ENCODE measurements at regions not wholly inside any gene's neighbourhood (a gene's known extent, or its start where the extent isn't known, plus 50 kb on each side); places are given as distances from the start of the nearest gene placed in this dataset.

DNA sequence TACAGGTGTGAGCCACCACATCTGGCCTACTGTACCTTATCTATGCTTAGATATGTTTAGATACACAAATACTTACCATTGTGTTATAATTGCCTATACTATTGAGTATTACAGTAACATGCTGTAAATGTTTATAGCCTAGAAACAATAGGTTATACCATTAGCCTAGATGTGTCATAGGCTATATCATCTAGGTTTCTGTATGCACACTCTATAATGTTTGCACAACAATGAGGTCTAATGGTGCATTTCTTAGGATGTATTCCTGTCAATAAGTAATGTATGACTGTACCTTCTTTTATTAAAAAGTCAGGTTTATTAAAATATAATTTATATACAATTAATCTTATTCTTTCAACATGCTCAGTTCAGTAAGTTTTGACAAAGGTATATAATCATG, 683.1 kb downstream of the LRRC70 start:
- TF ChIP-seq, protein P1, sequence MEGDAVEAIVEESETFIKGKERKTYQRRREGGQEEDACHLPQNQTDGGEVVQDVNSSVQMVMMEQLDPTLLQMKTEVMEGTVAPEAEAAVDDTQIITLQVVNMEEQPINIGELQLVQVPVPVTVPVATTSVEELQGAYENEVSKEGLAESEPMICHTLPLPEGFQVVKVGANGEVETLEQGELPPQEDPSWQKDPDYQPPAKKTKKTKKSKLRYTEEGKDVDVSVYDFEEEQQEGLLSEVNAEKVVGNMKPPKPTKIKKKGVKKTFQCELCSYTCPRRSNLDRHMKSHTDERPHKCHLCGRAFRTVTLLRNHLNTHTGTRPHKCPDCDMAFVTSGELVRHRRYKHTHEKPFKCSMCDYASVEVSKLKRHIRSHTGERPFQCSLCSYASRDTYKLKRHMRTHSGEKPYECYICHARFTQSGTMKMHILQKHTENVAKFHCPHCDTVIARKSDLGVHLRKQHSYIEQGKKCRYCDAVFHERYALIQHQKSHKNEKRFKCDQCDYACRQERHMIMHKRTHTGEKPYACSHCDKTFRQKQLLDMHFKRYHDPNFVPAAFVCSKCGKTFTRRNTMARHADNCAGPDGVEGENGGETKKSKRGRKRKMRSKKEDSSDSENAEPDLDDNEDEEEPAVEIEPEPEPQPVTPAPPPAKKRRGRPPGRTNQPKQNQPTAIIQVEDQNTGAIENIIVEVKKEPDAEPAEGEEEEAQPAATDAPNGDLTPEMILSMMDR (IDR thresholded peaks at IDR 0.05) = no peak
- intact Hi-C loops (cut with DNase I; ENCODE audit: low total_unique reads) = no loop called here
- no peak for DNase-seq
- H3K27ac ChIP-seq = no peak overlapping the region
- H3K27me3 ChIP-seq = no peaks in the 10 kb centered on the region
- no peaks in the 10 kb centered on the region for H3K36me3 ChIP-seq
- no peak overlapping the region for H3K4me3 ChIP-seq
- H3K4me1 ChIP-seq = no peaks in the 10 kb centered on the region
- no peaks in the 10 kb centered on the region for H3K9me3 ChIP-seq

DNA sequence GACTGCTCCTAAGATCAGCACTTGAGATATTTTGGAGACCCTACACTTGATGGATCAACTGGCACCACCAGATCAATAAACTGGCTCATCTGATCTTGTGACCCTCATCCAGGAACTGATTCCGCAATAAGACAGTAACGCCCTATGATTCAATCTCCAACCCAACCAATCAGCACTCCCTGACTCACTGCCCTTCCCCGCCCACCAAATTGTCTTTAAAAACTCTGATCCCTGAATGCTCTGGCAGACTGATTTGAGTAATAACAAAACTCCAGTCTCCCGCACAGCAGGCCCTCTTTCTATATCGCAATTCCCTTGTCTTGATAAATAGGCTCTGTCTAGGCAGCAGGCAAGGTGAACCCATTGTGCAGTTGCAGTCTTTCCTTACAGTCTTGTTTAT, 677.0 kb downstream of the LRRC70 start:
- TF ChIP-seq, protein P1 (IDR thresholded peaks at IDR 0.05) = no peak
- no peak overlapping the region for H3K27ac ChIP-seq
- H3K36me3 ChIP-seq = no peaks in the 10 kb centered on the region
- no peaks in the 10 kb centered on the region for H3K27me3 ChIP-seq
- intact Hi-C loops (cut with DNase I; ENCODE audit: low total_unique reads) = no loop called here
- H3K4me1 ChIP-seq = no peaks in the 10 kb centered on the region
- H3K9me3 ChIP-seq = no peaks in the 10 kb centered on the region
- H3K4me3 ChIP-seq = no peak overlapping the region
- DNase-seq = no peak

DNA sequence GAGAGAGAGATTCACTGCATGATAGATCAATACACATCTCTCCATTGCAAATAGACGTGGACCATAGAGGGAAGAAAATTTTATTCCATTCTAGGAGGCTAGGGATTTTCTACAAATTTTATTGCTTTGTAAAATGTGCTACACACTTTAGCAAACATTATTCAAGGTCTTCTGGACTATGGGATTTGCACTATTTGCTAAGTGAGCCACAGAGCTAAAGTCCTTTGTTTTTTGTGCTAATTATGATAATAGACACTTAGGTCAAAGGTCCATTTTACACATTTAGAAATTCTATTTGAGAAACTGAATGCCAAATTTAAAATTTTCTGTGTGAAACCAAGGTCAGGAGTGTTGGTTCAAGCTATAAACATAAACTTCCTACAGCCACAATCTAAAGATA, 672.3 kb downstream of the LRRC70 start:
- Histone ChIP-seq H3K9me3 (no peaks in the 10 kb centered on the region), H3K4me1 (no peaks in the 10 kb centered on the region), H3K27me3 (no peaks in the 10 kb centered on the region), H3K27ac (no peak overlapping the region), H3K4me3 (no peak overlapping the region), H3K36me3 (no peaks in the 10 kb centered on the region)
- DNase-seq = no peak
- intact Hi-C loops (cut with DNase I; ENCODE audit: low total_unique reads) = no loop called here
- TF ChIP-seq, protein P1 (IDR thresholded peaks at IDR 0.05) = no peak

DNA sequence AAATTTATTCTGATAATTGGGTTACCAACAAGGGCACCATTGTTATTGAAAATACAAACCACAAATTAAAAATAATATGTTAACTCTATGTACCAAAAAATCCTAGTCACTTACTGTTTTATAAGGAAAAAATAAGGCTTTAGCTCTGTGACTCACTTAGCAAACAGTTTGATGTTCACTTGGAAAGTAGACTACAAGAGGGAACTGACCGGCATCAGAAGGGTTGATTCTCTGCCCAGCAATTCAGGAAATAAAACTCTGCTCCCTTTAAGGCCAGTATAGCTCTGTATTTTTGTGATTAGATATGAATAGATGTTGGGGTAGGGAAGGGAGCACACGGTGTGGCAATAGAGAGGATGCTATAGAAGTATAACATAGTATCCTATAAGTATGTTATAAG, 671.3 kb downstream of the LRRC70 start:
- no peaks in the 10 kb centered on the region for H3K9me3 ChIP-seq
- intact Hi-C loops (cut with DNase I; ENCODE audit: low total_unique reads) = no loop called here
- H3K27ac ChIP-seq = no peak overlapping the region
- DNase-seq = no peak
- TF ChIP-seq, protein P1 (IDR thresholded peaks at IDR 0.05) = no peak
- H3K36me3 ChIP-seq = no peaks in the 10 kb centered on the region
- no peak overlapping the region for H3K4me3 ChIP-seq
- no peaks in the 10 kb centered on the region for H3K4me1 ChIP-seq
- no peaks in the 10 kb centered on the region for H3K27me3 ChIP-seq

DNA sequence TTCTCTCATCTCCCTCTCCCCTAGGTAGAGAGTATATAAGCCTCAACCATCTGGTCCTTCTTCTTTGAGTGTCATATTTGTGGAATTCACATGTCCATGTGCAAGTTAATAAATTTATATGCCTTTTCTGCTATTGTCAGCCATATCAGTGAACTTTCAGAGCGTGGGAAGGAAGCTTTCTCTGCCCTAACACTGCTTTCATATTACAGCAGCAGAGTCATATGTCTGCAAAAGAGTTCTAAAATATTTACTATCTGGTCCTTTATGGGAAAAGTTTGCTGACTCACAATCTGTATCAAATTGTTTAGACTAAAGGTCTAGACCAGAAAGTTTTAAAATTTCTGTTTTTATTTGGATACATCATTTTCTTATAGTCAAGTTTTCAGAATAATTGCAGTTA, 669.0 kb downstream of the LRRC70 start:
- Histone ChIP-seq H3K27me3 (no peaks in the 10 kb centered on the region), H3K36me3 (no peaks in the 10 kb centered on the region), H3K27ac (no peak overlapping the region), H3K4me1 (no peaks in the 10 kb centered on the region), H3K9me3 (no peaks in the 10 kb centered on the region), H3K4me3 (no peak overlapping the region)
- TF ChIP-seq, protein P1 (IDR thresholded peaks at IDR 0.05) = no peak
- intact Hi-C loops (cut with DNase I; ENCODE audit: low total_unique reads) = no loop called here
- no peak for DNase-seq

DNA sequence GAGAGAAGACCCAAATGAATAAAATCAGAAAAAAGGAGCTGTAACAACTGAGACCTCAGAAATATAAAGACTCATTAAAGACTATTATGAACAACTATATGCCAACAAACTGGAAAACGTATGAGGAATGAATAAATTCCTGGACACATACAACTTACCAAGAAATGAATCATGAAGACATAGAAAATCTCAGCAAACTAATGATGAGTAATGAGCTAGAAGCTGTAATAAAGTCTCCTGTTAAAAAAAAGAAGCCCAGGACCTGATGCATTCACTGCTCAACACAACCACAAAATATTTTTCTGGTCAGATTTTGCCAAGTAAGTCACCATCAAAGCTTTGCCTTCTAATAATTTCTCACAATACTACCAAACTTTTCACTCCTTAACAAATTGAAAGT, 666.7 kb downstream of the LRRC70 start:
- no peaks in the 10 kb centered on the region for H3K36me3 ChIP-seq
- TF ChIP-seq, protein P1 (IDR thresholded peaks at IDR 0.05) = no peak
- DNase-seq = no peak

More for the DNA sequence above, 666.7 kb downstream of the LRRC70 start:
- Histone ChIP-seq H3K4me3 (no peak overlapping the region), H3K27me3 (no peaks in the 10 kb centered on the region), H3K27ac (no peak overlapping the region), H3K9me3 (no peaks in the 10 kb centered on the region), H3K4me1 (no peaks in the 10 kb centered on the region)
- intact Hi-C loops (cut with DNase I; ENCODE audit: low total_unique reads) = no loop called here

Data from tibial artery (tissue), 4 donors.